Body of pancreas (tissue), 4 donors: ENCODE measurements at regions not wholly inside any gene's neighbourhood (a gene's known extent, or its start where the extent isn't known, plus 50 kb on each side); places are given as distances from the start of the nearest gene placed in this dataset.

Experiments
- ATAC-seq: fragments of 150-250 bp; one replicate; pipeline ENCODE4 v1.9.1; 2016
- DNase-seq, 4 donors: peaks; one replicate each; pipeline ENCODE4 v3.0.0-alpha.2; 2019
- H3K27ac ChIP-seq, 4 donors: fragments of 200-600 bp; sonication (generic); 1 replicate in 3 of 4; 2 replicates in 1 of 4; pipeline versions ENCODE4 v1.5.1 to v1.6.1; 2016 to 2019; ENCODE audit warnings: mild to moderate bottlenecking in 1 of 4, mixed read lengths in 1 of 4, moderate library complexity in 1 of 4
- H3K27me3 ChIP-seq, 2 donors: fragments of 200-600 bp; sonication (generic); one replicate each; pipeline ENCODE4 v1.6.0; 2016; ENCODE audit warnings: mild to moderate bottlenecking in 1 of 2
- H3K36me3 ChIP-seq, 2 donors: fragments of 200-600 bp; sonication (generic); replicated peaks in 1 of 2; 2 replicates each; pipeline ENCODE4 v1.5.1; 2016; ENCODE audit warnings: low read depth in 2 of 2; ENCODE audit not compliant: insufficient read depth in 1 of 2
- H3K4me1 ChIP-seq: fragments of 200-600 bp; sonication (generic); one replicate; pipeline ENCODE4 v1.6.0; 2016
- H3K4me3 ChIP-seq, 2 donors: fragments of 200-600 bp; sonication (generic); 1 replicate in 1 of 2; 2 replicates in 1 of 2; pipeline ENCODE4 v1.5.1; 2016 to 2019
- H3K9me3 ChIP-seq, 3 donors: fragments of 200-600 bp; sonication (generic); 1 replicate in 2 of 3; 2 replicates in 1 of 3; pipeline ENCODE4 v1.5.1; 2016
- POLR2A ChIP-seq, 3 donors: fragments of 450-650 bp; IDR thresholded peaks; one replicate each; pipeline ENCODE4 v1.6.1; 2016; ENCODE audit warnings: antibody characterized with exemption in 3 of 3, mild to moderate bottlenecking in 2 of 3
- WGBS, 2 donors: methylation state at CpG; one replicate each; pipeline ENCODE4 v1.1.5; 2017; 5-methylcytosine and 5-hydroxymethylcytosine counted together
- intact Hi-C: fragments of 100-400 bp; cut with DNase I; formaldehyde crosslinking; loops from one replicate; pipeline ENCODE4 v1.15.1; 2023
- TF ChIP-seq, protein P1 (sequence below), 7 experiments: fragments of 450-650 bp in 4 of 7; fragments of 200-600 bp in 3 of 7; sonication (generic) in 3 of 7; IDR thresholded peaks; one replicate each; pipeline ENCODE4 v1.5.1; 2016 to 2019; ENCODE audit warnings: antibody characterized with exemption in 7 of 7

DNA sequence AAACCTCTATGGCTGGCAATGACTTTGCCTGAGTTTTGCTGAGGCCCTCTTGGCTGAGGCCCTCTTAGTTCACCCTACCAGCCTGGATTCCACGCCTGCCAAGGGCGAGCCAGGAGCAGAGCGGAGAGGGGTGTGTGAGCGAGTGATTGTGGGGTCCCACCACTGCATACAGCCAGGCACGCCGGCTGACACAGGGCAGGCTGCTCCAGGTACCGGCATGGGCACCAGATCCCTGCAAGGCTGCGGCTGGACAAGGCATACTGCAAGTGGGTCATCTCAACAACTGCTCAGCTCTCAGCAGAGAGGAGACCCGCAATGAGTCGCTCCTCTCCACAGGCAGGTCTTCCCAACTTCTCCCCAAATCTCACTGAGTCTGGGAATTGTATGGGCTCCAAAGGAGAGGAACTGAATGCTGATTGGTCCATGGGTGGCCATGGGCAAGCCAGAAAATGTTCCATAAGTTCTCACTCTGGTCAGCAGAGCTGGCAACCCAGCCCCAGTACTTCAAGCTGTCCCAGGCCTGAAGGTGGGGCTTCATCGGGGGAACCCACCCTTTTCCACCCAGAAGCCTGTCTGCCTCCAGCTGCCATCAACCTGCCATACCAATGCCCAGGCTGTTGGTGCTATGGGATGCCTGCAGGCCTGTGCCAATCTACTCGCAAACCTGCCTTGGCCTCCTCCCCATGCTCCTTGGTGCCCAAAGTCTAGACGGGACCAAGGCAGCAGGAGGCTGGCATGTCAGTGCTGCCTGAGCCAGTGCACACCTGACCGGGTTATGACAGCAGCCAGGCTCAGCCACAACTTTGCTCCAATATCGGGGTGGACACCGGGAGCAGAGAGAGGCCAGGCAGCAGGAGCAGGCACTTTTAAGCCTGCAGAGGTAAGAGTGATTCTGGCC, 1273.6 kb upstream of the GBE1 start:
- no peak for DNase-seq
- TF ChIP-seq, protein P1, sequence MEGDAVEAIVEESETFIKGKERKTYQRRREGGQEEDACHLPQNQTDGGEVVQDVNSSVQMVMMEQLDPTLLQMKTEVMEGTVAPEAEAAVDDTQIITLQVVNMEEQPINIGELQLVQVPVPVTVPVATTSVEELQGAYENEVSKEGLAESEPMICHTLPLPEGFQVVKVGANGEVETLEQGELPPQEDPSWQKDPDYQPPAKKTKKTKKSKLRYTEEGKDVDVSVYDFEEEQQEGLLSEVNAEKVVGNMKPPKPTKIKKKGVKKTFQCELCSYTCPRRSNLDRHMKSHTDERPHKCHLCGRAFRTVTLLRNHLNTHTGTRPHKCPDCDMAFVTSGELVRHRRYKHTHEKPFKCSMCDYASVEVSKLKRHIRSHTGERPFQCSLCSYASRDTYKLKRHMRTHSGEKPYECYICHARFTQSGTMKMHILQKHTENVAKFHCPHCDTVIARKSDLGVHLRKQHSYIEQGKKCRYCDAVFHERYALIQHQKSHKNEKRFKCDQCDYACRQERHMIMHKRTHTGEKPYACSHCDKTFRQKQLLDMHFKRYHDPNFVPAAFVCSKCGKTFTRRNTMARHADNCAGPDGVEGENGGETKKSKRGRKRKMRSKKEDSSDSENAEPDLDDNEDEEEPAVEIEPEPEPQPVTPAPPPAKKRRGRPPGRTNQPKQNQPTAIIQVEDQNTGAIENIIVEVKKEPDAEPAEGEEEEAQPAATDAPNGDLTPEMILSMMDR (IDR thresholded peaks at IDR 0.05) = no peak
- no peak for TF ChIP-seq POLR2A (IDR thresholded peaks at IDR 0.05)
- no peaks in the 10 kb centered on the region for H3K9me3 ChIP-seq
- no peak overlapping the region for H3K27ac ChIP-seq
- no peak for ATAC-seq
- H3K27me3 ChIP-seq = no peaks in the 10 kb centered on the region
- H3K36me3 ChIP-seq = no peaks in the 10 kb centered on the region
- intact Hi-C loops = no loop called here
- H3K4me3 ChIP-seq = no peak overlapping the region
- H3K4me1 ChIP-seq = no peaks in the 10 kb centered on the region
- WGBS, 2 donors = 85 to 86% methylated on average over 13 to 16 of the region's 16 CpGs

DNA sequence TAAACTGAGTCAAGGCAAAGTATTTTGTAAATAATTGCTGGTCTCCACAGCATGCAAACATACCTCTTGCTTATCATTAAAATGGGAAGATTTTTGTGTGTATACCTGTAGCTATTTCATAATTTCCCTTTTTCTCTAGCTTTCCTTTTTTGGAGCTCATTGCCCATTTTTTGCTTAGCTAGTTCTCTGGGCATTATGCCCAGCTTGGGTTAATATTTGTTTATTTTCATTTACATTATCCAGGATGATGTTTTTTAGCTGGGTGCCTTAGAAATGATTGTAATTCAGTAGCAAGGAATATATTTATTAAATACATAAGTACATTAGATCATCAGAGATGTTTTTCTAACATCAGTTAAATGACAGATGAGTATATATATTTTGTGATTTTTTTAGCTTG, 1271.7 kb upstream of the GBE1 start:
- Histone ChIP-seq H3K4me1 (no peaks in the 10 kb centered on the region), H3K36me3 (no peaks in the 10 kb centered on the region), H3K27ac (no peak overlapping the region), H3K27me3 (no peaks in the 10 kb centered on the region), H3K4me3 (no peak overlapping the region), H3K9me3 (no peaks in the 10 kb centered on the region)
- no peak for TF ChIP-seq POLR2A (IDR thresholded peaks at IDR 0.05)
- TF ChIP-seq, protein P1 (IDR thresholded peaks at IDR 0.05) = no peak
- ATAC-seq = no peak
- no peak for DNase-seq
- intact Hi-C loops = no loop called here

DNA sequence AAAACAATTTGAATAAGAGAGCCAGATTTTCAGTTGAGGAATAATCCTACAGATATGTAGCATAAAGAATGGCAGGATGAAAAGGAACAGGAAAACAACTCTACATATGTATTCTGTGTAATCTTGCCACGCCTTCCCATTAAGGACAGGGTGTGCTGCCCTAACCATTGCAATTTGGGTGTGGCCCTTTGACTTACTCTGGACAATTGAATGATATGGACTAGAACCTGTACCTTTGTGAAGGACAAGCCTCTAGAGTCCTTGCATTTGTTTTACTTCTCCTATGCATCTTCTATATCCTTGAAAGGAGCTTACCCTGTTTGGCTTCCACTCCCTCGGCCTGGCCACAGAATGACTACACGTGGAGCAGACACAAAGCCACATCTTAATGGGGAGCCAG, 1261.6 kb upstream of the GBE1 start:
- Histone ChIP-seq H3K4me1 (no peaks in the 10 kb centered on the region), H3K36me3 (no peaks in the 10 kb centered on the region), H3K27ac (no peak overlapping the region), H3K9me3 (no peaks in the 10 kb centered on the region), H3K27me3 (no peaks in the 10 kb centered on the region), H3K4me3 (no peak overlapping the region)
- no peak for DNase-seq
- TF ChIP-seq POLR2A (IDR thresholded peaks at IDR 0.05) = no peak
- TF ChIP-seq, protein P1 (IDR thresholded peaks at IDR 0.05) = no peak
- no peak for ATAC-seq
- WGBS, 2 donors = 72 to 78% methylated on average over 3 of the region's 3 CpGs
- intact Hi-C loops = no loop called here

DNA sequence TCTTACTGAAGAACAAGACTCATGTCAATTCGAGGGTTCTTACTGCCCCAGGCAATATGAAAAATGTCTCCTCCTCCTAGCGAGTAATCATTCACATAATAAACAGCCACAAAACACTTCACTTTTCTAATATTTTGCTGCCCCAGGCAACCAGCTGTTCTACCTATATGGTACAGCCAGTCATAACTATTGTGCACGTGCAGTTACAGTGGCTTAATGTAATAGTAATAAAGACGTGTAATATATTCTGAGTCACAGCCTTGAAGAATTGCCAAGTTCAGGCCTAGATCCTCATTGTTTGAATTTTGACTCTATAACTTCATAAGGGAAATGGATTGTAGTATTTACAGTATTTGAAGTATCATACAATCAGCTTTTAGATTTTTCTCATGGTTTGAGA, 1250.0 kb upstream of the GBE1 start:
- Histone ChIP-seq H3K4me3 (no peak overlapping the region), H3K36me3 (no peaks in the 10 kb centered on the region), H3K9me3 (no peaks in the 10 kb centered on the region), H3K4me1 (no peaks in the 10 kb centered on the region), H3K27ac (no peak overlapping the region), H3K27me3 (no peaks in the 10 kb centered on the region)
- WGBS, 2 donors = 49 to 57% methylated on average over 4 of the region's 4 CpGs
- no peak for ATAC-seq
- intact Hi-C loops = no loop called here
- no peak for TF ChIP-seq POLR2A (IDR thresholded peaks at IDR 0.05)
- TF ChIP-seq, protein P1 (IDR thresholded peaks at IDR 0.05) = no peak
- DNase-seq = no peak

DNA sequence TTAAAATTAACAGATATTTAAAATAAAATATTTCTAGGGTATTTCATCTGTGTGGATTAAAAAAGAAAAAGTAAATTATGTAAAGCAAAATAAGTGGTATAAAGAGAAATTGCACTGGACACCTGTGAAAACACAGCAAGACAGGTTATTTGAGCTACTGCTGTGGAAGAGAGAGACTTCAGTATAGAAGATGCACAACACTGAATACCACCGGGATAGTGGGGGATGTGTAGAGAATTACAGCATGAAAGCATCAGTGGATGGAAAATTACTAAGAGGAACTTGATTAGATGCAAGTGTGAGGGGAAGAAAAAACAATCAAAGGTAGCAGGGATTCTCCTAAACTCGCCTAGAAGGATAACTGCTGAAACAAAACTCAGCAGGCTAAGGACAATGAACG, 1242.5 kb upstream of the GBE1 start:
- WGBS, 2 donors = 49 to 58% methylated on average over 3 of the region's 3 CpGs
- TF ChIP-seq POLR2A (IDR thresholded peaks at IDR 0.05) = no peak
- TF ChIP-seq, protein P1 (IDR thresholded peaks at IDR 0.05) = no peak
- no peaks in the 10 kb centered on the region for H3K4me1 ChIP-seq
- no peaks in the 10 kb centered on the region for H3K36me3 ChIP-seq
- H3K4me3 ChIP-seq = no peak overlapping the region
- ATAC-seq (no peak), DNase-seq (no peak)
- intact Hi-C loops = no loop called here
- H3K9me3 ChIP-seq = no peaks in the 10 kb centered on the region
- H3K27me3 ChIP-seq = no peaks in the 10 kb centered on the region
- no peak overlapping the region for H3K27ac ChIP-seq
